ENCODE measurements at regions not wholly inside any gene's neighbourhood (a gene's known extent, or its start where the extent isn't known, plus 50 kb on each side); places are given as distances from the start of the nearest gene placed in this dataset.

- H3K27ac ChIP-seq = no peak overlapping the region
- TF ChIP-seq, protein P1, sequence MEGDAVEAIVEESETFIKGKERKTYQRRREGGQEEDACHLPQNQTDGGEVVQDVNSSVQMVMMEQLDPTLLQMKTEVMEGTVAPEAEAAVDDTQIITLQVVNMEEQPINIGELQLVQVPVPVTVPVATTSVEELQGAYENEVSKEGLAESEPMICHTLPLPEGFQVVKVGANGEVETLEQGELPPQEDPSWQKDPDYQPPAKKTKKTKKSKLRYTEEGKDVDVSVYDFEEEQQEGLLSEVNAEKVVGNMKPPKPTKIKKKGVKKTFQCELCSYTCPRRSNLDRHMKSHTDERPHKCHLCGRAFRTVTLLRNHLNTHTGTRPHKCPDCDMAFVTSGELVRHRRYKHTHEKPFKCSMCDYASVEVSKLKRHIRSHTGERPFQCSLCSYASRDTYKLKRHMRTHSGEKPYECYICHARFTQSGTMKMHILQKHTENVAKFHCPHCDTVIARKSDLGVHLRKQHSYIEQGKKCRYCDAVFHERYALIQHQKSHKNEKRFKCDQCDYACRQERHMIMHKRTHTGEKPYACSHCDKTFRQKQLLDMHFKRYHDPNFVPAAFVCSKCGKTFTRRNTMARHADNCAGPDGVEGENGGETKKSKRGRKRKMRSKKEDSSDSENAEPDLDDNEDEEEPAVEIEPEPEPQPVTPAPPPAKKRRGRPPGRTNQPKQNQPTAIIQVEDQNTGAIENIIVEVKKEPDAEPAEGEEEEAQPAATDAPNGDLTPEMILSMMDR (IDR thresholded peaks at IDR 0.05) = no peak
- H3K36me3 ChIP-seq = no peaks in the 10 kb centered on the region
- intact Hi-C loops (cut with DNase I) = no loop called here
- H3K4me3 ChIP-seq = no peak overlapping the region
- DNase-seq = no peak
- ATAC-seq = no peak
- H3K27me3 ChIP-seq = no peaks in the 10 kb centered on the region
- no peaks in the 10 kb centered on the region for H3K4me1 ChIP-seq
- no peaks in the 10 kb centered on the region for H3K9me3 ChIP-seq
These were observed 248.4 kb downstream of the MYLK4 start for GRCh38 chr6:2502096-2502997.

- H3K27ac ChIP-seq = no peak overlapping the region
- TF ChIP-seq, protein P1 (IDR thresholded peaks at IDR 0.05) = no peak
- intact Hi-C loops (cut with DNase I) = no loop called here
- no peaks in the 10 kb centered on the region for H3K36me3 ChIP-seq
- no peak for ATAC-seq
- H3K4me3 ChIP-seq = no peak overlapping the region
- no peaks in the 10 kb centered on the region for H3K4me1 ChIP-seq
- no peaks in the 10 kb centered on the region for H3K9me3 ChIP-seq
- DNase-seq = no peak
- H3K27me3 ChIP-seq = no peaks in the 10 kb centered on the region
These were observed 252.6 kb downstream of the MYLK4 start for GRCh38 chr6:2497922-2498623.

- Histone ChIP-seq H3K4me1 (no peaks in the 10 kb centered on the region), H3K27ac (no peak overlapping the region), H3K36me3 (no peaks in the 10 kb centered on the region), H3K27me3 (no peaks in the 10 kb centered on the region), H3K4me3 (no peak overlapping the region), H3K9me3 (no peaks in the 10 kb centered on the region)
- DNase-seq (no peak), ATAC-seq (no peak)
- TF ChIP-seq, protein P1 (IDR thresholded peaks at IDR 0.05) = no peak
- intact Hi-C loops (cut with DNase I) = no loop called here
These were observed 250.9 kb upstream of the GMDS start for GRCh38 chr6:2496291-2496690.

GRCh38 chr6:2492686-2493523 is 247.5 kb upstream of the GMDS start:
- no peak overlapping the region for H3K4me3 ChIP-seq
- TF ChIP-seq, protein P1 (IDR thresholded peaks at IDR 0.05) = no peak
- no peak for DNase-seq
- H3K27ac ChIP-seq = no peak overlapping the region
- intact Hi-C loops (cut with DNase I) = no loop called here
- H3K27me3 ChIP-seq = no peaks in the 10 kb centered on the region
- ATAC-seq = no peak
- H3K9me3 ChIP-seq = no peaks in the 10 kb centered on the region
- H3K4me1 ChIP-seq = no peaks in the 10 kb centered on the region
- H3K36me3 ChIP-seq = no peaks in the 10 kb centered on the region

GRCh38 chr6:2491137-2491536 is 245.7 kb upstream of the GMDS start:
- no peaks in the 10 kb centered on the region for H3K27me3 ChIP-seq
- H3K27ac ChIP-seq = no peak overlapping the region
- no peaks in the 10 kb centered on the region for H3K4me1 ChIP-seq
- DNase-seq = no peak
- H3K36me3 ChIP-seq = no peaks in the 10 kb centered on the region
- intact Hi-C loops (cut with DNase I) = no loop called here
- H3K9me3 ChIP-seq = no peaks in the 10 kb centered on the region
- TF ChIP-seq, protein P1 (IDR thresholded peaks at IDR 0.05) = no peak
- ATAC-seq = no peak
- H3K4me3 ChIP-seq = no peak overlapping the region
